Breast epithelium (tissue), 4 donors: ENCODE measurements at regions not wholly inside any gene's neighbourhood (a gene's known extent, or its start where the extent isn't known, plus 50 kb on each side); places are given as distances from the start of the nearest gene placed in this dataset.
"Not testable (repeated sequence)": the region's sequence is repeated elsewhere in the genome, so short reads cannot be mapped to it uniquely, and the experiment has no call there.

Experiments used
- DNase-seq, 2 donors: peaks; one replicate each; pipeline ENCODE4 v3.0.0-alpha.2; 2019; ENCODE audit warnings: low spot score in 2 of 2
- H3K27ac ChIP-seq, 2 donors: fragments of 200-600 bp; sonication (generic) in 1 of 2; one replicate each; pipeline ENCODE4 v1.5.1; 2016 to 2019; ENCODE audit warnings: mild to moderate bottlenecking in 1 of 2
- H3K27me3 ChIP-seq, 2 donors: fragments of 200-600 bp; sonication (generic) in 1 of 2; one replicate each; pipeline versions ENCODE4 v1.5.1 to v1.6.0; 2017 to 2019; ENCODE audit warnings: control low read depth in 1 of 2, mild to moderate bottlenecking in 1 of 2
- H3K36me3 ChIP-seq: fragments of 200-600 bp; one replicate; pipeline ENCODE4 v1.5.1; 2019
- H3K4me1 ChIP-seq, 2 donors: fragments of 200-600 bp; sonication (generic); one replicate each; pipeline ENCODE4 v1.5.1; 2016 to 2019; ENCODE audit warnings: control low read depth in 1 of 2
- H3K4me3 ChIP-seq, 3 donors: fragments of 200-600 bp; sonication (generic); 1 replicate in 2 of 3; 2 replicates in 1 of 3; pipeline ENCODE4 v1.5.1; 2016 to 2019; ENCODE audit warnings: mild to moderate bottlenecking in 3 of 3, moderate library complexity in 2 of 3
- H3K9me3 ChIP-seq, 2 donors: fragments of 200-600 bp; sonication (generic) in 1 of 2; one replicate each; pipeline ENCODE4 v1.5.1; 2016 to 2019; ENCODE audit warnings: control low read depth in 1 of 2
- POLR2A ChIP-seq: fragments of 450-650 bp; IDR thresholded peaks from one replicate; pipeline ENCODE4 v1.6.1; 2016; ENCODE audit warnings: antibody characterized with exemption, mild to moderate bottlenecking, moderate library complexity
- POLR2AphosphoS5 ChIP-seq, 3 donors: sonication (generic); formaldehyde crosslinking; IDR thresholded peaks; one replicate each; pipeline ENCODE4 v1.6.1; 2017; ENCODE audit warnings: antibody characterized with exemption in 3 of 3
- intact Hi-C: fragments of 100-400 bp; cut with DNase I; formaldehyde crosslinking; loops from one replicate; pipeline ENCODE4 v1.15.1; 2023; ENCODE audit warnings: low total_unique reads
- TF ChIP-seq, protein P1 (sequence below), 3 donors: fragments of 450-650 bp; IDR thresholded peaks; one replicate each; pipeline ENCODE4 v1.5.1; 2016 to 2017; ENCODE audit warnings: antibody characterized with exemption in 3 of 3, mild to moderate bottlenecking in 3 of 3, moderate library complexity in 3 of 3

DNA sequence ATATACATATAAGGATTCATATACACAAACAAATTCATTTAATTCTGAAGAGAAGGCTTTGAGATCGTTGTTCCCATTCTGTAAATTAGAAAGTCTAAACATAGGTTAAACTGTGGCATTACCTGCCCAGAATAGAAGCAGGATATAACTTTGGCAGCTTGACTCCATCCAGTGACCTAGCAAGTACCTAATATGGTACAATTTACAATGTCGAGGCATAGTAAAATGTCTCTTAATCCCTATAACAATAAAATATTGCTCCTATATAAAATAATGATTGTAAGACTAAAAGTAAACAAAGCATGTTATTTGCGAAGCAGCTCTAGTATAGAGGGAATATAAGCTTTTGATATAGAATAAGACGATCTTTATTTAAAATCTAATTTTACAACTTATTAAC lies 756.0 kb downstream of the LUZP2 start:
- intact Hi-C loops: no loop called here
- H3K4me3 ChIP-seq: no peak overlapping the region
- H3K36me3 ChIP-seq: no peaks in the 10 kb centered on the region
- no peak for DNase-seq
- no peaks in the 10 kb centered on the region for H3K27me3 ChIP-seq
- TF ChIP-seq POLR2A (no peak), POLR2AphosphoS5 (IDR thresholded peaks at IDR 0.05) (no peak)
- TF ChIP-seq, protein P1, sequence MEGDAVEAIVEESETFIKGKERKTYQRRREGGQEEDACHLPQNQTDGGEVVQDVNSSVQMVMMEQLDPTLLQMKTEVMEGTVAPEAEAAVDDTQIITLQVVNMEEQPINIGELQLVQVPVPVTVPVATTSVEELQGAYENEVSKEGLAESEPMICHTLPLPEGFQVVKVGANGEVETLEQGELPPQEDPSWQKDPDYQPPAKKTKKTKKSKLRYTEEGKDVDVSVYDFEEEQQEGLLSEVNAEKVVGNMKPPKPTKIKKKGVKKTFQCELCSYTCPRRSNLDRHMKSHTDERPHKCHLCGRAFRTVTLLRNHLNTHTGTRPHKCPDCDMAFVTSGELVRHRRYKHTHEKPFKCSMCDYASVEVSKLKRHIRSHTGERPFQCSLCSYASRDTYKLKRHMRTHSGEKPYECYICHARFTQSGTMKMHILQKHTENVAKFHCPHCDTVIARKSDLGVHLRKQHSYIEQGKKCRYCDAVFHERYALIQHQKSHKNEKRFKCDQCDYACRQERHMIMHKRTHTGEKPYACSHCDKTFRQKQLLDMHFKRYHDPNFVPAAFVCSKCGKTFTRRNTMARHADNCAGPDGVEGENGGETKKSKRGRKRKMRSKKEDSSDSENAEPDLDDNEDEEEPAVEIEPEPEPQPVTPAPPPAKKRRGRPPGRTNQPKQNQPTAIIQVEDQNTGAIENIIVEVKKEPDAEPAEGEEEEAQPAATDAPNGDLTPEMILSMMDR (IDR thresholded peaks at IDR 0.05): no peak
- no peaks in the 10 kb centered on the region for H3K4me1 ChIP-seq
- H3K27ac ChIP-seq: no peak overlapping the region
- H3K9me3 ChIP-seq: no peaks in the 10 kb centered on the region

DNA sequence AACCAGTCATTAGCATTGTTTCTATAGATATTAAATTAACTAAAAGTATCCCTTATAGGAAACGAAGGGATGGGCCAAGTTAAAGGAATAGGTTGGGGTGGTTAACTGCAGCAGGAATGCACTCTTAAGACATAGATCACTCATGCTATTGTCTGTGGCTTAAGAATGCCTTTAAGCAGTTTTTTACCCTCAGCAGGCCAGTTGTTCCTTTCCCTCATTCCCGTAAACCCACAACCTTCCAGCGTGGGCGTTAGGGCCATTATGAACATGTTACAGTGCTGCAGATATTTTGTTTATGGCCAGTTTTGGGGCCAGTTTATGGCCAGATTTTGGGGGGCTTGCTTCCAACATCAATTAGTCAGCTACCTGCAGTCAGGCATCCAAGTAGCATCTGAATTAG lies 767.0 kb downstream of the LUZP2 start:
- H3K36me3 ChIP-seq, H3K4me1 ChIP-seq, H3K27ac ChIP-seq, DNase-seq, H3K9me3 ChIP-seq, H3K27me3 ChIP-seq, H3K4me3 ChIP-seq, intact Hi-C loops: not testable (repeated sequence)

DNA sequence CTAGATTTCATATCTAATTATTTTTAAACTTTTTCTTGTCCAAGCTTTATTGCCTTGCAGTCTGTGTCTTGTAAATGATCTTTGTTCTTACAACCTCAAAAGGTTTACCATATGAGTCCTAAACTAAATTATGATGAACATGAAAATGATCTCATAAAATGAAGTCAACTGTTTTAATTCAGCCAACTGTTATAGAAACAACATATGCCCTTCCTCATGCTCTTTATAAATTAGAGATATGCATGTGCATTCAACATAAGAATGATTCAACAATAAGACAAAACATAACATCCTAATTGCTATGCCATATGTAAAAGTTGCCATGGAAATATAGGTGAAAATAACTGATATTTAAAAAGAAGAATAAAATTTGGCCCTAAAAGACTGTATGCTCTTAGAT lies 774.4 kb downstream of the LUZP2 start:
- H3K4me1 ChIP-seq: no peaks in the 10 kb centered on the region
- no peak for DNase-seq
- no peaks in the 10 kb centered on the region for H3K36me3 ChIP-seq
- TF ChIP-seq POLR2A (no peak), POLR2AphosphoS5 (IDR thresholded peaks at IDR 0.05) (no peak)
- TF ChIP-seq, protein P1 (IDR thresholded peaks at IDR 0.05): no peak
- H3K4me3 ChIP-seq: no peak overlapping the region
- intact Hi-C loops: no loop called here
- H3K27ac ChIP-seq: no peak overlapping the region
- H3K9me3 ChIP-seq: no peaks in the 10 kb centered on the region
- H3K27me3 ChIP-seq: no peaks in the 10 kb centered on the region

DNA sequence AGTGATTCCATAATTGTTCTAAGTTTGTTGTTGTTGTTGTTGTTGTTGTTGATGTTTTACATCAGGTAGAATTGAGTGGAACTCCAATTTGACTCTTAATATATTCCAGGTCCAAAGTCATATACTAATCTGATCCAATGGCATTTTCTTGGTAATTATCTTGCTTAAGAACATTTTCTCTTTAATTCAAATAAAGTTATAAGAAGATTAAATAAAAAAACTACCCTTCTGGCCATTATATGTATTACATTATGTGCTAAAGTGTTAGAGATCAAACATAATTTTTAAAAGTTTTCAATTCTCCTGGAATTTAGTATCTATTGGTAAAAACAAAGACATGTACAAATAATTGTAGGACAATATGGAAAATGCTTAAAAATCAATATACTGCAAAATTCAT lies 775.4 kb downstream of the LUZP2 start:
- no peak for DNase-seq
- H3K27me3 ChIP-seq: no peaks in the 10 kb centered on the region
- H3K4me3 ChIP-seq: no peak overlapping the region
- TF ChIP-seq, protein P1 (IDR thresholded peaks at IDR 0.05): no peak
- TF ChIP-seq POLR2AphosphoS5 (IDR thresholded peaks at IDR 0.05) (no peak), POLR2A (no peak)
- H3K36me3 ChIP-seq: no peaks in the 10 kb centered on the region
- intact Hi-C loops: no loop called here
- H3K4me1 ChIP-seq: no peaks in the 10 kb centered on the region
- H3K9me3 ChIP-seq: no peaks in the 10 kb centered on the region
- H3K27ac ChIP-seq: no peak overlapping the region

DNA sequence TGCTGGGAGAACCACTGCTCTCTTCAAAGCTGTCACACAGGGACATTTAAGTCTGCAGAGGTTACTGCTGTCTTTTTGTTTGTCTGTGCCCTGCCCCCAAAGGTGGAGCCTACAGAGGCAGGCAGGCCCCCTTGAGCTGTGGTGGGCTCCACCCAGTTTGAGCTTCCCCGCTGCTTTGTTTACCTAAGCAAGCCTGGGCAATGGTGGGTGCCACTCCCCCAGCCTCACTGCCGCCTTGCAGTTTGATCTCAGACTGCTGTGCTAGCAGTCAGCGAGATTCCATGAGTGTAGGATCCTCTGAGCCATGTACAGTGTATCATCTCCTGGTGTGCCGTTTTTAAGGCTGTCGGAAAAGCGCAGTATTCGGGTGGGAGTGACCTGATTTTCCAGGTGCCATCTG lies 784.0 kb downstream of the LUZP2 start:
- not testable (repeated sequence) for H3K27me3 ChIP-seq, H3K4me3 ChIP-seq

DNA sequence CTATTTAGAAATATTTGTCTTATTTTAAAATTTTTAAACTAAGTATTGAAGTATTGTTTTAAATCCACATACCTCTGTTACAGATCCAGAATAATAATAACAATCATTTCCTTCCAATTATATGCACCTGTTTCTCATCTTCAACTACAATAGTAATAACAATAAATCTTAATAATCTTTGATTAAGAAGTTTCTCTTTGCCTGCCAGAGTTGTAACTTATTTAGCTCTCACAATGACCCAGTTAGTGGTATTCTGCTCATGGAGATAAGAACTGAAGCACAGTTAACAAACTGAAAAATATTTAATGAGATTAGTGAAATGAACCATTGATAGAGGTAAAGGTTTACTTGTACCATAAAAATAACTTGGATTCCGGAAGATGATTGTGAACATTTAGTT lies 796.3 kb downstream of the LUZP2 start:
- Histone ChIP-seq H3K27me3 (no peaks in the 10 kb centered on the region), H3K9me3 (no peaks in the 10 kb centered on the region), H3K4me1 (no peaks in the 10 kb centered on the region), H3K36me3 (no peaks in the 10 kb centered on the region), H3K4me3 (no peak overlapping the region), H3K27ac (no peak overlapping the region)
- no peak for DNase-seq
- intact Hi-C loops: no loop called here
- TF ChIP-seq, protein P1 (IDR thresholded peaks at IDR 0.05): no peak
- no peak for TF ChIP-seq POLR2A
- TF ChIP-seq POLR2AphosphoS5 (IDR thresholded peaks at IDR 0.05): no peak

More for the DNA sequence above, 784.0 kb downstream of the LUZP2 start:
- H3K36me3 ChIP-seq, H3K27ac ChIP-seq, intact Hi-C loops, H3K9me3 ChIP-seq, DNase-seq, H3K4me1 ChIP-seq: not testable (repeated sequence)
